ENCODE measurements at regions not wholly inside any gene's neighbourhood (a gene's known extent, or its start where the extent isn't known, plus 50 kb on each side); places are given as distances from the start of the nearest gene placed in this dataset.
A peak's percentile ranks its signal among the peaks of the same experiment; 100 is the strongest.

DNA sequence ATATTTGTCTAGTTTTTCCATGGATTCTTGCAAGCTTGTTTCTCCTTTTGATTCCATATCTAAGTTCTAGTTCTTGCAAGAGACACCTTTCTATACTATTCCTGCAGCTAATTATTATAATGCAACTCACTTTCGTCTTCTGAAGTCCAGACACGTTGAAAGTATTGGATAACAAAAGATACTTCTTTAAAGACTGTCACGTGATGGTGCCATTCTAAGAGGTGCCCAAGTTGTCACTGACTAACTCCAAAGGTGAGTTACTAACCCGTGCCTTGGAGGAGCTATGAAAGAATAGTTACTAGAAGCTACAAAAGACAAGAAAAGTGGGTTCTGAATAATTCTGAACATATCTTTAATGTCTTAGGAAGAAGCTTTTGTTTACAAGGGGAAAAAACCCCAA is 322.6 kb downstream of the HDGFL1 start:
- no peak for DNase-seq (ENCODE audit: unreplicated experiment)
- Mint-ChIP-seq H3K4me1 (ENCODE audit: insufficient read depth, unreplicated experiment) (peaks cover 5% of the 10 kb centered on the region), H3K36me3 (ENCODE audit: insufficient read depth, unreplicated experiment) (no peaks in the 10 kb centered on the region), H3K9me3 (ENCODE audit: unreplicated experiment) (no peaks in the 10 kb centered on the region), H3K4me3 (ENCODE audit: unreplicated experiment) (no peak overlapping the region), H3K27me3 (ENCODE audit: insufficient read depth, unreplicated experiment) (no peaks in the 10 kb centered on the region), H3K27ac (ENCODE audit: low read depth, unreplicated experiment) (peak overlapping the region; percentile 78)
- TF ChIP-seq, protein P1, sequence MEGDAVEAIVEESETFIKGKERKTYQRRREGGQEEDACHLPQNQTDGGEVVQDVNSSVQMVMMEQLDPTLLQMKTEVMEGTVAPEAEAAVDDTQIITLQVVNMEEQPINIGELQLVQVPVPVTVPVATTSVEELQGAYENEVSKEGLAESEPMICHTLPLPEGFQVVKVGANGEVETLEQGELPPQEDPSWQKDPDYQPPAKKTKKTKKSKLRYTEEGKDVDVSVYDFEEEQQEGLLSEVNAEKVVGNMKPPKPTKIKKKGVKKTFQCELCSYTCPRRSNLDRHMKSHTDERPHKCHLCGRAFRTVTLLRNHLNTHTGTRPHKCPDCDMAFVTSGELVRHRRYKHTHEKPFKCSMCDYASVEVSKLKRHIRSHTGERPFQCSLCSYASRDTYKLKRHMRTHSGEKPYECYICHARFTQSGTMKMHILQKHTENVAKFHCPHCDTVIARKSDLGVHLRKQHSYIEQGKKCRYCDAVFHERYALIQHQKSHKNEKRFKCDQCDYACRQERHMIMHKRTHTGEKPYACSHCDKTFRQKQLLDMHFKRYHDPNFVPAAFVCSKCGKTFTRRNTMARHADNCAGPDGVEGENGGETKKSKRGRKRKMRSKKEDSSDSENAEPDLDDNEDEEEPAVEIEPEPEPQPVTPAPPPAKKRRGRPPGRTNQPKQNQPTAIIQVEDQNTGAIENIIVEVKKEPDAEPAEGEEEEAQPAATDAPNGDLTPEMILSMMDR (IDR thresholded peaks at IDR 0.05; ENCODE audit: unreplicated experiment): no peak
- CTCF ChIA-PET: interaction anchor here (0.6 to 0.8 kb wide), 3 partner anchors 55 to 1298 kb away, joined by 3 to 6 read pairs (median 4); no protein-coding TSS in a partner anchor
- intact Hi-C loops (cut with micrococcal nuclease): no loop called here
- POLR2A ChIA-PET: interaction anchor here (0.8 to 2.0 kb wide), 8 partner anchors 8 to 1297 kb away, joined by 3 to 13 read pairs (median 4); partner anchors contain the start of gene SOX4
- no TSS peak for BruUV-seq (replicated peaks)

DNA sequence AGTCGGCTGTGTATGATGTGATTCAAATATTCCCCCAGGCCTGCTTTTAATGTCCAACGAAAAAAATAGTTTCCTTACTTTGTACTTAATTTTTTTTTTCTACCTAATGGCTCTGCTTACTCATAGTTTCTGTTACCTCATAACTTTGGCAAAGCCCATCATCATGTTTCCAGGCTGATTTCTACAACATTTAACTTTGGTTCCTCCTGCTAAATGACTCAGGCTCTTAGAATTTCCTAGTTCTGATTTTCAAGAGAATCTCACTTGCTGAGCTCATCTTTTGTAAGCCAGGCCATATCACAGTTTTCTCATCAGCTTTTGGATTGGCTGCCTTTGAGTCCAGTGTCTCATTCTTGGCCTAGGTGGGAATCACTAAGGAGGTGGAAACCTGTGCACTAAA is 323.1 kb downstream of the HDGFL1 start:
- H3K27me3 Mint-ChIP-seq (ENCODE audit: insufficient read depth, unreplicated experiment): no peaks in the 10 kb centered on the region
- CTCF ChIA-PET: interaction anchor here (0.6 to 0.8 kb wide), 4 partner anchors 54 to 1717 kb away, joined by 3 to 6 read pairs (median 3); no protein-coding TSS in a partner anchor
- intact Hi-C loops (cut with micrococcal nuclease): no loop called here
- POLR2A ChIA-PET: interaction anchor here (0.9 to 2.0 kb wide), 7 partner anchors 9 to 1298 kb away, joined by 3 to 13 read pairs (median 5); partner anchors contain the start of gene SOX4
- H3K9me3 Mint-ChIP-seq (ENCODE audit: unreplicated experiment): no peaks in the 10 kb centered on the region
- peak; percentile 89 for DNase-seq (ENCODE audit: unreplicated experiment)
- peaks cover 5% of the 10 kb centered on the region for H3K4me1 Mint-ChIP-seq (ENCODE audit: insufficient read depth, unreplicated experiment)
- H3K4me3 Mint-ChIP-seq (ENCODE audit: unreplicated experiment): no peak overlapping the region
- H3K27ac Mint-ChIP-seq (ENCODE audit: low read depth, unreplicated experiment): peak overlapping the region; percentile 78
- BruUV-seq (replicated peaks): no TSS peak
- TF ChIP-seq, protein P1 (IDR thresholded peaks at IDR 0.05; ENCODE audit: unreplicated experiment): no peak
- H3K36me3 Mint-ChIP-seq (ENCODE audit: insufficient read depth, unreplicated experiment): no peaks in the 10 kb centered on the region

DNA sequence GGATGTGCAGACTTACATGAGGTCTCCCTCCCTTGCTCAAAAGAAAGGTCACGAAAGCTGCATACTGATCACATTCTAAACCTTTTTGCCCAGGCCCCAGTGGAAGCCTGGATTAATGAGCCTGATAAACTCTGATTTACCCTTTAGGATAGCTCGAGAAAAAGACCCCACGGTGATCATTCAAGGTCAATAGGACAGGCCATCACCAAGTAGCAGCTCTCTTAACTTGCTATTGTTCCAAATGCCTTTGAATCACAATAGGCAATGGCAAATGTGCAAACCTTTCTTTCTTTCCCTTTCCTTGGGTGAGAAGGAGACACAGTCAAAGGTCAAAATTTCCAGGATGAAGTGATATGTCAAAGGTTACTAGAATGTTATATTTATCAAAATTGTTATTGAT is 327.3 kb downstream of the HDGFL1 start:
- Mint-ChIP-seq H3K36me3 (ENCODE audit: insufficient read depth, unreplicated experiment) (no peaks in the 10 kb centered on the region), H3K9me3 (ENCODE audit: unreplicated experiment) (no peaks in the 10 kb centered on the region), H3K4me3 (ENCODE audit: unreplicated experiment) (no peak overlapping the region), H3K4me1 (ENCODE audit: insufficient read depth, unreplicated experiment) (peaks cover 7% of the 10 kb centered on the region), H3K27ac (ENCODE audit: low read depth, unreplicated experiment) (no peak overlapping the region), H3K27me3 (ENCODE audit: insufficient read depth, unreplicated experiment) (no peaks in the 10 kb centered on the region)
- POLR2A ChIA-PET: no interaction called here
- TF ChIP-seq, protein P1 (IDR thresholded peaks at IDR 0.05; ENCODE audit: unreplicated experiment): no peak
- no TSS peak for BruUV-seq (replicated peaks)
- no peak for DNase-seq (ENCODE audit: unreplicated experiment)
- intact Hi-C loops (cut with micrococcal nuclease): no loop called here
- CTCF ChIA-PET: no interaction called here

- no peak overlapping the region for H3K27ac Mint-ChIP-seq (ENCODE audit: low read depth, unreplicated experiment)
- no peak overlapping the region for H3K4me3 Mint-ChIP-seq (ENCODE audit: unreplicated experiment)
- H3K36me3 Mint-ChIP-seq (ENCODE audit: insufficient read depth, unreplicated experiment): no peaks in the 10 kb centered on the region
- TF ChIP-seq, protein P1 (IDR thresholded peaks at IDR 0.05; ENCODE audit: unreplicated experiment): no peak
- no TSS peak for BruUV-seq (replicated peaks)
- DNase-seq (ENCODE audit: unreplicated experiment): peak; percentile 59
- ChIA-PET CTCF (no interaction called here), POLR2A (no interaction called here)
- intact Hi-C loops (cut with micrococcal nuclease): no loop called here
- H3K27me3 Mint-ChIP-seq (ENCODE audit: insufficient read depth, unreplicated experiment): no peaks in the 10 kb centered on the region
- no peaks in the 10 kb centered on the region for H3K9me3 Mint-ChIP-seq (ENCODE audit: unreplicated experiment)
- peaks cover 7% of the 10 kb centered on the region for H3K4me1 Mint-ChIP-seq (ENCODE audit: insufficient read depth, unreplicated experiment)
Measured at GRCh38 chr6:22899426-22899825, 330.1 kb downstream of the HDGFL1 start.
